ENCODE measurements at regions not wholly inside any gene's neighbourhood (a gene's known extent, or its start where the extent isn't known, plus 50 kb on each side); places are given as distances from the start of the nearest gene placed in this dataset.

GRCh38 chr2:223404616-223405015 is 197.5 kb downstream of the SCG2 start (continued):
- TF ChIP-seq USF2 (IDR thresholded peaks at IDR 0.05; ENCODE audit: low read length): no peak
- no peak for TF ChIP-seq EP300 (IDR thresholded peaks at IDR 0.05; ENCODE audit: borderline replicate concordance in 1 of 2, low read depth in 2 of 2, low read length in 2 of 2)
- TF ChIP-seq HDAC6 (IDR thresholded peaks at IDR 0.05; ENCODE audit: low read depth, low read length): no peak

All from H1 (cell line).